GM23338 (cell line): ENCODE measurements at regions not wholly inside any gene's neighbourhood (a gene's known extent, or its start where the extent isn't known, plus 50 kb on each side); places are given as distances from the start of the nearest gene placed in this dataset.

ENCODE experiments used
- ATAC-seq: fragments of 200-7000 bp; cut with Tn5 transposase; 3 replicates; pipeline ENCODE4 v1.9.1; 2020
- DNase-seq: peaks from one replicate; pipeline ENCODE4 v3.0.0-alpha.2; 2015; ENCODE audit warnings: low spot score
- H2AFZ ChIP-seq: fragments of 200-600 bp; sonication (generic); 2 replicates; pipeline ENCODE4 v1.8.0; 2016; ENCODE audit warnings: antibody characterized with exemption, mild to moderate bottlenecking, moderate library complexity
- H3F3A ChIP-seq: fragments of 200-600 bp; sonication (generic); replicated peaks from 2 replicates; pipeline ENCODE4 v1.8.0; 2017; ENCODE audit warnings: antibody characterized with exemption, mixed run types, low read depth
- H3K27ac ChIP-seq: fragments of 200-600 bp; sonication (generic); 2 replicates; pipeline ENCODE4 v1.6.1; 2016; ENCODE audit warnings: low read depth
- H3K27me3 ChIP-seq: fragments of 200-600 bp; sonication (generic); 2 replicates; pipeline ENCODE4 v1.8.0; 2016; ENCODE audit warnings: mild to moderate bottlenecking, mixed run types, moderate library complexity; ENCODE audit not compliant: insufficient read depth
- H3K36me3 ChIP-seq: fragments of 200-600 bp; sonication (generic); 2 replicates; pipeline ENCODE4 v1.8.0; 2016; ENCODE audit warnings: mild to moderate bottlenecking; ENCODE audit not compliant: insufficient read depth
- H3K4me1 ChIP-seq: fragments of 200-600 bp; sonication (generic); 2 replicates; pipeline ENCODE4 v1.8.0; 2016; ENCODE audit warnings: mild to moderate bottlenecking, moderate library complexity; ENCODE audit not compliant: insufficient read depth
- H3K4me2 ChIP-seq: fragments of 200-600 bp; sonication (generic); 2 replicates; pipeline ENCODE4 v1.7.1; 2017; ENCODE audit warnings: mixed run types
- H3K4me3 ChIP-seq: fragments of 200-600 bp; sonication (generic); 2 replicates; pipeline ENCODE4 v1.6.1; 2016; ENCODE audit warnings: mixed run types
- H3K79me2 ChIP-seq: fragments of 200-600 bp; sonication (generic); replicated peaks from 2 replicates; pipeline ENCODE4 v1.8.0; 2017; ENCODE audit warnings: mild to moderate bottlenecking; ENCODE audit not compliant: insufficient read depth
- H3K9me2 ChIP-seq: fragments of 200-600 bp; sonication (generic); 2 replicates; pipeline ENCODE4 v1.8.0; 2017; ENCODE audit not compliant: insufficient read depth
- H4K20me1 ChIP-seq: fragments of 200-600 bp; sonication (generic); replicated peaks from 2 replicates; pipeline ENCODE4 v1.8.0; 2017; ENCODE audit warnings: mild to moderate bottlenecking; ENCODE audit not compliant: insufficient read depth
- H3K27ac Mint-ChIP-seq: 2 replicates; pipeline ENCODE4 v1.8.0; 2020; ENCODE audit warnings: inconsistent platforms, mild to moderate bottlenecking, moderate library complexity, mixed read lengths
- H3K27me3 Mint-ChIP-seq: 3 replicates; pipeline ENCODE4 v1.8.0; 2022; ENCODE audit warnings: low read depth, mild to moderate bottlenecking, moderate library complexity, mixed read lengths, inconsistent platforms; ENCODE audit not compliant: insufficient read depth, poor library complexity
- H3K36me3 Mint-ChIP-seq: 3 replicates; pipeline ENCODE4 v1.8.0; 2021; ENCODE audit warnings: low read depth, mild to moderate bottlenecking, inconsistent platforms, moderate library complexity, mixed read lengths
- H3K4me1 Mint-ChIP-seq: 3 replicates; pipeline ENCODE4 v1.8.0; 2020; ENCODE audit warnings: mild to moderate bottlenecking, inconsistent platforms, mixed read lengths
- H3K4me3 Mint-ChIP-seq: 3 replicates; pipeline ENCODE4 v1.8.0; 2021; ENCODE audit warnings: moderate library complexity, mild to moderate bottlenecking, inconsistent platforms, mixed read lengths
- H3K9me3 Mint-ChIP-seq: 3 replicates; pipeline ENCODE4 v1.8.0; 2020; ENCODE audit warnings: moderate library complexity, mild to moderate bottlenecking, inconsistent platforms, mixed read lengths
- CREB1 ChIP-seq: fragments of 250-450 bp; sonication (Bioruptor Pico); IDR thresholded peaks from 2 replicates; pipeline ENCODE4 v1.5.0; 2020; ENCODE audit warnings: low read depth, mild to moderate bottlenecking, moderate library complexity
- EZH2 ChIP-seq: fragments of 200-600 bp; sonication (generic); IDR thresholded peaks from one replicate; pipeline ENCODE4 v1.8.0; 2017; ENCODE audit warnings: antibody characterized with exemption, mild to moderate bottlenecking, low read depth; ENCODE audit not compliant: unreplicated experiment
- EZH2phosphoT487 ChIP-seq: fragments of 200-600 bp; sonication (generic); IDR thresholded peaks from one replicate; pipeline ENCODE4 v1.8.1; 2018; ENCODE audit warnings: antibody characterized with exemption; ENCODE audit not compliant: unreplicated experiment
- JUNB ChIP-seq: IDR thresholded peaks from one replicate; pipeline ENCODE4 v1.6.1; 2016; ENCODE audit warnings: antibody characterized with exemption; ENCODE audit not compliant: unreplicated experiment
- NANOG ChIP-seq: IDR thresholded peaks from 2 replicates; pipeline ENCODE4 v1.6.1; 2016; ENCODE audit warnings: antibody characterized with exemption, borderline replicate concordance
- POLR2AphosphoS5 ChIP-seq: IDR thresholded peaks from 2 replicates; pipeline ENCODE4 v1.6.1; 2016; ENCODE audit warnings: antibody characterized with exemption, low read depth
- STAT1 ChIP-seq: IDR thresholded peaks from one replicate; pipeline ENCODE4 v1.6.1; 2016; ENCODE audit warnings: antibody characterized with exemption; ENCODE audit not compliant: unreplicated experiment
- ZNF114 ChIP-seq: fragments of 250-450 bp; sonication (Bioruptor Pico); IDR thresholded peaks from 2 replicates; pipeline ENCODE4 v1.5.0; 2020; ENCODE audit warnings: mild to moderate bottlenecking, moderate library complexity
- ZNF331 ChIP-seq: fragments of 250-450 bp; sonication (Bioruptor Pico); IDR thresholded peaks from 2 replicates; pipeline ENCODE4 v1.5.0; 2020; ENCODE audit warnings: low read depth, mild to moderate bottlenecking, moderate library complexity
- TF ChIP-seq, protein P1 (sequence below): fragments of 250-450 bp; sonication (Bioruptor Pico); IDR thresholded peaks from 2 replicates; pipeline ENCODE4 v1.5.0; 2020; ENCODE audit warnings: mild to moderate bottlenecking, moderate library complexity
- TF ChIP-seq, protein P2 (sequence below): IDR thresholded peaks from 2 replicates; pipeline ENCODE4 v1.6.1; 2016; ENCODE audit warnings: antibody characterized with exemption
- TF ChIP-seq, protein P3 (sequence below), 2 experiments: fragments of 200-600 bp in 1 of 2; sonication (generic) in 1 of 2; conservative IDR thresholded peaks; 2 replicates each; pipeline versions ENCODE4 v1.5.1 to v1.6.1; 2016 to 2017; ENCODE audit warnings: antibody characterized with exemption in 2 of 2, low read depth in 2 of 2, mild to moderate bottlenecking in 2 of 2, moderate library complexity in 1 of 2
- TF ChIP-seq, protein P4 (sequence below): IDR thresholded peaks from one replicate; pipeline ENCODE4 v1.6.1; 2018; ENCODE audit warnings: antibody characterized with exemption; ENCODE audit not compliant: unreplicated experiment

DNA sequence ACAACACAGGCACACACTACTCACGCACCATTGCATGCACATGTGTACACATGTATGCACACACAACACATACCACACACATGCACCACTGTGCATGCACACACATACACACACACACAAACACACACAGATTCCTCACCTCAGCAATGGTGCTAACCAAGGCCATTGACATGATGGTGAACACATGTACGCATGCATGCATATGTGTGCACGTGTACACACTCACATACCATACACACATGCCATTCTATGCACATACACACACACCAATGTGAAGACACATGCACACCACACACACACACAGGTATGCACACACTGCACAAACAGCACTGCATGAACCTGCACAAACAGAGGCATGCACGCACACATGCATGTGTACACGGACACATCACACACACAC lies 976.0 kb downstream of the DCDC2C start:
- Histone ChIP-seq H4K20me1 (no peaks in the 10 kb centered on the region), H3K9me2 (no peaks in the 10 kb centered on the region), H3F3A (no peaks in the 10 kb centered on the region), H2AFZ (no peak overlapping the region), H3K36me3 (no peaks in the 10 kb centered on the region), H3K4me1 (no peaks in the 10 kb centered on the region), H3K79me2 (no peaks in the 10 kb centered on the region), H3K27me3 (no peaks in the 10 kb centered on the region), H3K4me2 (no peak overlapping the region), H3K4me3 (no peak overlapping the region), H3K27ac (no peak overlapping the region)
- H3K27me3 Mint-ChIP-seq = peaks cover 6% of the 10 kb centered on the region
- peaks cover 7% of the 10 kb centered on the region; the same call in 2 of the 3 replicates for H3K36me3 Mint-ChIP-seq
- no peak for TF ChIP-seq CREB1
- no peak for TF ChIP-seq ZNF331 (CRISPR knock-in tag)
- no peak for TF ChIP-seq POLR2AphosphoS5
- TF ChIP-seq NANOG = no peak
- TF ChIP-seq, protein P1, sequence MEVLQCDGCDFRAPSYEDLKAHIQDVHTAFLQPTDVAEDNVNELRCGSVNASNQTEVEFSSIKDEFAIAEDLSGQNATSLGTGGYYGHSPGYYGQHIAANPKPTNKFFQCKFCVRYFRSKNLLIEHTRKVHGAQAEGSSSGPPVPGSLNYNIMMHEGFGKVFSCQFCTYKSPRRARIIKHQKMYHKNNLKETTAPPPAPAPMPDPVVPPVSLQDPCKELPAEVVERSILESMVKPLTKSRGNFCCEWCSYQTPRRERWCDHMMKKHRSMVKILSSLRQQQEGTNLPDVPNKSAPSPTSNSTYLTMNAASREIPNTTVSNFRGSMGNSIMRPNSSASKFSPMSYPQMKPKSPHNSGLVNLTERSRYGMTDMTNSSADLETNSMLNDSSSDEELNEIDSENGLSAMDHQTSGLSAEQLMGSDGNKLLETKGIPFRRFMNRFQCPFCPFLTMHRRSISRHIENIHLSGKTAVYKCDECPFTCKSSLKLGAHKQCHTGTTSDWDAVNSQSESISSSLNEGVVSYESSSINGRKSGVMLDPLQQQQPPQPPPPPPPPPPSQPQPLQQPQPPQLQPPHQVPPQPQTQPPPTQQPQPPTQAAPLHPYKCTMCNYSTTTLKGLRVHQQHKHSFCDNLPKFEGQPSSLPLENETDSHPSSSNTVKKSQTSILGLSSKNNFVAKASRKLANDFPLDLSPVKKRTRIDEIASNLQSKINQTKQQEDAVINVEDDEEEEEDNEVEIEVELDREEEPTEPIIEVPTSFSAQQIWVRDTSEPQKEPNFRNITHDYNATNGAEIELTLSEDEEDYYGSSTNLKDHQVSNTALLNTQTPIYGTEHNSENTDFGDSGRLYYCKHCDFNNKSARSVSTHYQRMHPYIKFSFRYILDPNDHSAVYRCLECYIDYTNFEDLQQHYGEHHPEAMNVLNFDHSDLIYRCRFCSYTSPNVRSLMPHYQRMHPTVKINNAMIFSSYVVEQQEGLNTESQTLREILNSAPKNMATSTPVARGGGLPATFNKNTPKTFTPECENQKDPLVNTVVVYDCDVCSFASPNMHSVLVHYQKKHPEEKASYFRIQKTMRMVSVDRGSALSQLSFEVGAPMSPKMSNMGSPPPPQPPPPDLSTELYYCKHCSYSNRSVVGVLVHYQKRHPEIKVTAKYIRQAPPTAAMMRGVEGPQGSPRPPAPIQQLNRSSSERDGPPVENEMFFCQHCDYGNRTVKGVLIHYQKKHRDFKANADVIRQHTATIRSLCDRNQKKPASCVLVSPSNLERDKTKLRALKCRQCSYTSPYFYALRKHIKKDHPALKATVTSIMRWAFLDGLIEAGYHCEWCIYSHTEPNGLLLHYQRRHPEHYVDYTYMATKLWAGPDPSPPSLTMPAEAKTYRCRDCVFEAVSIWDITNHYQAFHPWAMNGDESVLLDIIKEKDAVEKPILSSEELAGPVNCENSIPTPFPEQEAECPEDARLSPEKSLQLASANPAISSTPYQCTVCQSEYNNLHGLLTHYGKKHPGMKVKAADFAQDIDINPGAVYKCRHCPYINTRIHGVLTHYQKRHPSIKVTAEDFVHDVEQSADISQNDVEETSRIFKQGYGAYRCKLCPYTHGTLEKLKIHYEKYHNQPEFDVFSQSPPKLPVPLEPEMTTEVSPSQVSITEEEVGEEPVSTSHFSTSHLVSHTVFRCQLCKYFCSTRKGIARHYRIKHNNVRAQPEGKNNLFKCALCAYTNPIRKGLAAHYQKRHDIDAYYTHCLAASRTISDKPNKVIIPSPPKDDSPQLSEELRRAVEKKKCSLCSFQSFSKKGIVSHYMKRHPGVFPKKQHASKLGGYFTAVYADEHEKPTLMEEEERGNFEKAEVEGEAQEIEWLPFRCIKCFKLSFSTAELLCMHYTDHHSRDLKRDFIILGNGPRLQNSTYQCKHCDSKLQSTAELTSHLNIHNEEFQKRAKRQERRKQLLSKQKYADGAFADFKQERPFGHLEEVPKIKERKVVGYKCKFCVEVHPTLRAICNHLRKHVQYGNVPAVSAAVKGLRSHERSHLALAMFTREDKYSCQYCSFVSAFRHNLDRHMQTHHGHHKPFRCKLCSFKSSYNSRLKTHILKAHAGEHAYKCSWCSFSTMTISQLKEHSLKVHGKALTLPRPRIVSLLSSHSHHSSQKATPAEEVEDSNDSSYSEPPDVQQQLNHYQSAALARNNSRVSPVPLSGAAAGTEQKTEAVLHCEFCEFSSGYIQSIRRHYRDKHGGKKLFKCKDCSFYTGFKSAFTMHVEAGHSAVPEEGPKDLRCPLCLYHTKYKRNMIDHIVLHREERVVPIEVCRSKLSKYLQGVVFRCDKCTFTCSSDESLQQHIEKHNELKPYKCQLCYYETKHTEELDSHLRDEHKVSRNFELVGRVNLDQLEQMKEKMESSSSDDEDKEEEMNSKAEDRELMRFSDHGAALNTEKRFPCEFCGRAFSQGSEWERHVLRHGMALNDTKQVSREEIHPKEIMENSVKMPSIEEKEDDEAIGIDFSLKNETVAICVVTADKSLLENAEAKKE (CRISPR knock-in tag) = no peak
- TF ChIP-seq EZH2phosphoT487 = no peak
- TF ChIP-seq, protein P2, sequence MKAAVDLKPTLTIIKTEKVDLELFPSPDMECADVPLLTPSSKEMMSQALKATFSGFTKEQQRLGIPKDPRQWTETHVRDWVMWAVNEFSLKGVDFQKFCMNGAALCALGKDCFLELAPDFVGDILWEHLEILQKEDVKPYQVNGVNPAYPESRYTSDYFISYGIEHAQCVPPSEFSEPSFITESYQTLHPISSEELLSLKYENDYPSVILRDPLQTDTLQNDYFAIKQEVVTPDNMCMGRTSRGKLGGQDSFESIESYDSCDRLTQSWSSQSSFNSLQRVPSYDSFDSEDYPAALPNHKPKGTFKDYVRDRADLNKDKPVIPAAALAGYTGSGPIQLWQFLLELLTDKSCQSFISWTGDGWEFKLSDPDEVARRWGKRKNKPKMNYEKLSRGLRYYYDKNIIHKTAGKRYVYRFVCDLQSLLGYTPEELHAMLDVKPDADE = no peak
- no peak for TF ChIP-seq EZH2
- TF ChIP-seq, protein P3, sequence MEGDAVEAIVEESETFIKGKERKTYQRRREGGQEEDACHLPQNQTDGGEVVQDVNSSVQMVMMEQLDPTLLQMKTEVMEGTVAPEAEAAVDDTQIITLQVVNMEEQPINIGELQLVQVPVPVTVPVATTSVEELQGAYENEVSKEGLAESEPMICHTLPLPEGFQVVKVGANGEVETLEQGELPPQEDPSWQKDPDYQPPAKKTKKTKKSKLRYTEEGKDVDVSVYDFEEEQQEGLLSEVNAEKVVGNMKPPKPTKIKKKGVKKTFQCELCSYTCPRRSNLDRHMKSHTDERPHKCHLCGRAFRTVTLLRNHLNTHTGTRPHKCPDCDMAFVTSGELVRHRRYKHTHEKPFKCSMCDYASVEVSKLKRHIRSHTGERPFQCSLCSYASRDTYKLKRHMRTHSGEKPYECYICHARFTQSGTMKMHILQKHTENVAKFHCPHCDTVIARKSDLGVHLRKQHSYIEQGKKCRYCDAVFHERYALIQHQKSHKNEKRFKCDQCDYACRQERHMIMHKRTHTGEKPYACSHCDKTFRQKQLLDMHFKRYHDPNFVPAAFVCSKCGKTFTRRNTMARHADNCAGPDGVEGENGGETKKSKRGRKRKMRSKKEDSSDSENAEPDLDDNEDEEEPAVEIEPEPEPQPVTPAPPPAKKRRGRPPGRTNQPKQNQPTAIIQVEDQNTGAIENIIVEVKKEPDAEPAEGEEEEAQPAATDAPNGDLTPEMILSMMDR (conservative IDR thresholded peaks at IDR 0.05; ENCODE audit: low read depth in 2 of 2) = no peak
- no peak for TF ChIP-seq JUNB
- no peak for TF ChIP-seq STAT1
- no peak for TF ChIP-seq ZNF114 (CRISPR knock-in tag)
- TF ChIP-seq, protein P4, sequence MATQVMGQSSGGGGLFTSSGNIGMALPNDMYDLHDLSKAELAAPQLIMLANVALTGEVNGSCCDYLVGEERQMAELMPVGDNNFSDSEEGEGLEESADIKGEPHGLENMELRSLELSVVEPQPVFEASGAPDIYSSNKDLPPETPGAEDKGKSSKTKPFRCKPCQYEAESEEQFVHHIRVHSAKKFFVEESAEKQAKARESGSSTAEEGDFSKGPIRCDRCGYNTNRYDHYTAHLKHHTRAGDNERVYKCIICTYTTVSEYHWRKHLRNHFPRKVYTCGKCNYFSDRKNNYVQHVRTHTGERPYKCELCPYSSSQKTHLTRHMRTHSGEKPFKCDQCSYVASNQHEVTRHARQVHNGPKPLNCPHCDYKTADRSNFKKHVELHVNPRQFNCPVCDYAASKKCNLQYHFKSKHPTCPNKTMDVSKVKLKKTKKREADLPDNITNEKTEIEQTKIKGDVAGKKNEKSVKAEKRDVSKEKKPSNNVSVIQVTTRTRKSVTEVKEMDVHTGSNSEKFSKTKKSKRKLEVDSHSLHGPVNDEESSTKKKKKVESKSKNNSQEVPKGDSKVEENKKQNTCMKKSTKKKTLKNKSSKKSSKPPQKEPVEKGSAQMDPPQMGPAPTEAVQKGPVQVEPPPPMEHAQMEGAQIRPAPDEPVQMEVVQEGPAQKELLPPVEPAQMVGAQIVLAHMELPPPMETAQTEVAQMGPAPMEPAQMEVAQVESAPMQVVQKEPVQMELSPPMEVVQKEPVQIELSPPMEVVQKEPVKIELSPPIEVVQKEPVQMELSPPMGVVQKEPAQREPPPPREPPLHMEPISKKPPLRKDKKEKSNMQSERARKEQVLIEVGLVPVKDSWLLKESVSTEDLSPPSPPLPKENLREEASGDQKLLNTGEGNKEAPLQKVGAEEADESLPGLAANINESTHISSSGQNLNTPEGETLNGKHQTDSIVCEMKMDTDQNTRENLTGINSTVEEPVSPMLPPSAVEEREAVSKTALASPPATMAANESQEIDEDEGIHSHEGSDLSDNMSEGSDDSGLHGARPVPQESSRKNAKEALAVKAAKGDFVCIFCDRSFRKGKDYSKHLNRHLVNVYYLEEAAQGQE = no peak
- ATAC-seq (no peak), DNase-seq (no peak)
- H3K27ac Mint-ChIP-seq = no peak overlapping the region
- H3K4me3 Mint-ChIP-seq = no peak overlapping the region
- no peaks in the 10 kb centered on the region for H3K4me1 Mint-ChIP-seq
- H3K9me3 Mint-ChIP-seq = peaks cover 79% of the 10 kb centered on the region
